AG08395 (cell line): ENCODE measurements at regions not wholly inside any gene's neighbourhood (a gene's known extent, or its start where the extent isn't known, plus 50 kb on each side); places are given as distances from the start of the nearest gene placed in this dataset.
"Not testable (repeated sequence)": the region's sequence is repeated elsewhere in the genome, so short reads cannot be mapped to it uniquely, and the experiment has no call there.

ENCODE experiments used
- DNase-seq: peaks from one replicate; pipeline ENCODE4 v3.0.0; 2012; ENCODE audit warnings: mixed read lengths, low spot score

DNA sequence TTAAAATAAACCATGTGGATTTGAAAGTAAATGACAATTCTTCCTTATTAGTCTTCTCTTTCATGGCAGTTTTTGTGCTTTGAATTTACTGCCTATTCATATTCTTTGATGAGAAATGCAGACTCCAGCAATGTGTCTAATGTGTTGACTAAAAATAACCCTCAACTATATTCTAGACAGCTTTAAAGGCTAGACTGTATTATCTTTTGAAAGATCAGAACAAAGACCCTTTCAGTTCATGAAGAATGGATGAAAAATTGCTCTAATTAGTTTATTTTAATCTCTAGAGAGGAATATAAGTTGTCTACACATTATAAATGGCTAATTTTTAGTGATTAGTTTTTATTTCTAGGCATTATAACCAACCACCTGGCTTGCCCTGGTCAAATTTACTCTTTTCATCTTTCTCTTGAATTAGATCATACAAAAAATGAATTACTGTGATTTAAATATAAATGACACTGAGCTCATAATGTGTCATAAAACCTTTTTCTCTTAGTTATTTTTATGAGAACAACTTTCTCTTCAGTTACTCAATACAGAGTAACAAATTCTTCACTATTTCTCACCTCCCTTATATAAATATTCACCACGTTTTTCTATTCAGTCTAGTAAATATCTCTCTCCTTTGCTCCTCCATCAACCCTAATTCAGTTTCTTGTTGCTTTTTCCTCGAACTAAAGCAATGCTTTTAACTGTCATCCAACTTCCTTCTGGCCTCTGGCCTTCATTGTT lies 428.5 kb upstream of the TMPRSS15 start:
- DNase-seq, result no peak

DNA sequence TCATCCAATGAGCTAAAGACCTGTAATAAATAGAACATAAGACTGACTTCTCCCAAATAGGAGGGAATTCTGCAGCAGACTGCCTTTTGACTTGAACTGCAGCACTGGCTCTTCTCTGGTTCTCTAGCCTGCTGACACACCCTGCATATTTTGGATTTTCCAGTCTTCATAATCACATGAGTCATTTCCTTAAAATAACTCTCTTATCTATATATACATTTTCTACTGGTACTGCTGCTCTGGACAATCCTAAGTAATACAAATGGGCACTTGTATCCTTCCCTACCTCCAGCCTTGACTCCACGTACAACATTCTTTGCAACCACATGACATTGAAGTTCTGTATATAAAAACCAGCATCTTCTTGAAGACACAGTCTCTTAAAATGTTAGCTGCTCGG lies 429.4 kb upstream of the TMPRSS15 start:
- no peak for DNase-seq

DNA sequence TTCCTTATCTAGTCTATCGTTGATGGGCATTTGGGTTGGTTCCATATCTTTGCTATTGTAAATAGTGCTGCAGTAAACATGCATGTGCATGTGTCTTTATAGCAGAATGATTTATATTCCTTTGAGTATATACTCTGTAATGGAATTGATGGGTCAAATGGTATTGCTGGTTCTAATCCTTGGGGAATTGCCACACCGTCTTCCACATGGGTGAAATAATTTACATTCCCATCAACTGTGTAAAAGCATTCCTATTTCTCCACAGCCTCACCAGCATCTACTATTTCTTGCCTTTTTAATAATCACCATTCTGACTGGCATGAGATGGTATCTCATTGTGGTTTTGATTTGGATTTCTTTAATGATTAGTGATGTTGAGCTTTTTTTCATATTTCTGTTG lies 430.5 kb upstream of the TMPRSS15 start:
- DNase-seq, result not testable (repeated sequence)

DNA sequence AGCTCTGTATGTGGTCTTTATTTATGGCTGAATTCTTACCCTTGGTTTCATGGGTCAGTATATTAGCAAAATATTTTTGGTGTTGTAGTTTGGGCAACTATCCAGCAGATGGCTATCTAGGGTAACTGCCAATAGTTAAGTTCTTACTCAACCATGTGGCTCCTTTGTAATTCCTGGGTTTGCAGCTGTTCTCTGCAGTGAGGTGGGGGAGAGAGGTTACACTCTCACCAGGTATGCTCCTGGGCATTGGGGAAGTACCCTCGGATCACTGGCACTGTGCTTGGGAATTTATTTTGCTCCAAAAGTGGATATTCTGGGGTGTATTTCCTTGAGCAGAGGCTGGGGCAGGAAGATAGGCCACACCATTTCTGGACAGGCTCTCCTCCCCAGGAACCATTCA lies 436.7 kb upstream of the TMPRSS15 start:
- no peak for DNase-seq

DNA sequence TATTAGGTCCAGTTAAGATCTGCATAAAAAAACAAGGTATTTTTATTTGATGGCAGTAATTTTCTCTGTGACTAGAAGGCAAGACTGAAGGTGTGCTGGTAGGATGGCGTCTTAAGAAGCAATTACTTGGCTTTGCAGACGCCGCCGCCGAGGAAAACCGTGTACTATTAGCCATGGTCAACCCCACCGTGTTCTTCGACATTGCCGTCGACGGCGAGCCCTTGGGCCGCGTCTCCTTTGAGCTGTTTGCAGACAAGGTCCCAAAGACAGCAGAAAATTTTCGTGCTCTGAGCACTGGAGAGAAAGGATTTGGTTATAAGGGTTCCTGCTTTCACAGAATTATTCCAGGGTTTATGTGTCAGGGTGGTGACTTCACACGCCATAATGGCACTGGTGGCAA lies 454.0 kb upstream of the TMPRSS15 start:
- not testable (repeated sequence) for DNase-seq

DNA sequence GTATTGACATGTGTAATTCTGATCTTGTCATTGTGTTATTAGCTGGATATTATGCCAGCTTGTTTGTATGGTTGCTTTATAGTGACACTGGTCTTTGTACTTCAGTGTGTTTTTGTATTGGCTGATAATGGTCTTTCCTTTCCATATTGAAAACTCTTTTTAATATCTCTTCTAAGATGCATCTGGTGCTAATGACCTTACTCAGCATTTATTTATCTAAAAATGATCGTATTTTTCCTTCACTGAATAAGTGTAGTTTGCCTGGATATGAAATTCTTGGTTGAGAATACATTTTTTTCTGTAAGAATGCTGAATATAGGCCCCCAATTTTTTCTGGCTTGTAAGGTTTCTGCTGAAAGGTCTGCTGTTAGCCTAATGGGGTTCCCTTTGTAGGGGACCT lies 465.5 kb upstream of the TMPRSS15 start:
- DNase-seq, result no peak

DNA sequence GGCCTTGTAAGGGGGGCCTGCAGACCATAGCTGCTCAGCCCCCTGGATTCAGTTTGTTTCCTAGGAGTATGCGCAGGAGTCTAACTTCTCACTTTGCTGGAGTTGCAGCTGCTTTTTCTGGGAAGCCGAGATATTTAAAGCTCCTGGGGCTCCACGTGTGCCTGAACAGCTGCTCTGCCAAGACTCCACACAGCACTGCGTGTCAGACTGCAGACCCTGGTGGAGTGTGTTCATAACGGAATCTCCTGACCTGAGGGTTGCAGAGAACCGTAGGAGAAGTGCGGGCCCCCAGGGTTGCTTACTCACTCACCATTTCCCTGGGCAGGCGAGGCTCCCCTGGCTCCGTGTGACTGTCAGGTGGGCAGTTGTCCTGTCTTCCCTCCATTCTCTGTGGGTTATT lies 474.3 kb upstream of the TMPRSS15 start:
- DNase-seq, result no peak

DNA sequence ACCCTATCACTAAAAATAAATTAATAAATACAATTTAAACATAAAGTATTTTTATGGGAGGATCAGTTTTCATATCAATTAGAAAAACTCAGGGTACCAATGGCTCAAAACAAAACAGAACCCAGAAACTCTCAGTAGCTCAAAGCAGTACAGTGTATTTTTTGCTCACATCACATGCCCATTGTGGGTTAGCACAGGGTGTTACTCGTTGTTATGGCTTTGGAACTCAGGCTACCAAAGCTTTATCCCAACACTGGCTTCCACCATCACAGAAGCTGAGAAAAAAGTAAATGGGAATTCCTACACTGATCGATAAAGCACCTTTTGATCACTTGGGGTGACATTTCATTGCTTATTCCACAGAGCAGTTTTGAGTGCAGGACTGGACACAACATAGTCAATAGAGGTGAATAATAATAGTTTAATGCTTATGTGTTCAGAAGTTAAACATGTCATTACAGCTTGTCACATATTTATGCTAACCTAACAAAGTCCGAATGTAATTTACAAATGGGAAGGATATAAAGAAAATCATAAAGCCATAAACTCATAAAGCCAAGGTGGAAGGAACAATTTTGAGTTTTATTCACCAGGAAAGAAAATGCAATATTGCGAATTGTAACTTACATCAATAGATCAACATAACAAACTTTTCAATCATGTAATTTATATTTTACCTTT lies 484.5 kb upstream of the TMPRSS15 start:
- DNase-seq, result no peak

DNA sequence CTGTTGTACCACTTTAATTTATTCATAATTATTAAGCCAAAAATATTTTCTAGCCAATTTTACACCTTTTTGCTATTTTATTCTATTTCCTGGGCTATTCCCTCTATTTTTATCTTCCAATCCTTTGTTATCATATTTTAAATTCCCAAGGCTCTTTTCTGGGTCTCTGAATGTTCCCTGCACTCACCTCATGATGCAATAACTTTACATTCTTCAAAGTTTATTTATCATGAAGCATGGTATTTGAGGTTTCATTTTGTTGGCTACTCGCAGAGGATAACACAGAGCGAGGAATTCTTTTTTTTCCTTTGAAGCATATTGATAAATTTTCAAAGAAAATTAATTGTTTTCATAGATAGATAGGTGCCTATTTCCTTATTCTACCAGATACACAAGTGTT lies 489.8 kb upstream of the TMPRSS15 start:
- DNase-seq, result no peak

DNA sequence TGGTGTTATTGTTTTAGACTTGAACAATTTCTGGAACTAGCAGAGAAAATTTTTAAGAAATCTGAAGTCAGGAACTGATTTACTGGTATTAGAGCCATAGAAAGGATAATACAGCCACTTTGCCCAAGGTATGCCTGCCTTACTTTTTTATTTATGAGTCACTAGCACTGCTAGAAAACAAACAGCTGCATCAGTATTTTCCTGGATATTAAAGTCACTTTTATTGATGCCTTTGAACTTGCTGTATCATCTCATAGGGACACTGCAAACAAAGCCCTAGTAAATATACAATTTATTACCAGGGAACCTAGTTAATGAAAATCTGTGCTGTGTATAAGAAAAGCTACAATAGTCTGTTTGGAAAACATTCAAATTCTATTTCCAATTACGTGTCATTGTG lies 490.8 kb upstream of the TMPRSS15 start:
- DNase-seq, result no peak

DNA sequence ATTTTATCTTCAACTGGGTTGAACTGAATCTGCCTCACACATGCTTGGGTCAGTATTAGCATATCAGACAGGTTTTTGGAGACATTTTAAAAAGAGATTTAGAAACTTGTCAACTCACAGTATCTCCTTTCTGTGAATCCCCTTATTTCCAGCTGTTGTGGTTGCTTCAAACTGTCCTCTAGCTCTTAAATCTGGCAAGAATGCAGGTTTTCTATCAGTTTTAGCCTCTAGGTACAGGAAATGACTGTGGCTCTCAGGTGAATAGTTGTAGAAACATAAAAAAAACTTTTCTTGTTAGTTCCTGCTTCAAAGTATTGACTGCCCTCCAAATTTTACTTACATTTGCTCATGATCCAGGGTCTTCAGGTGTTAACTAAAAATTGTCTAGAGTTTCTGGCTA lies 495.7 kb upstream of the TMPRSS15 start:
- DNase-seq, result no peak

DNA sequence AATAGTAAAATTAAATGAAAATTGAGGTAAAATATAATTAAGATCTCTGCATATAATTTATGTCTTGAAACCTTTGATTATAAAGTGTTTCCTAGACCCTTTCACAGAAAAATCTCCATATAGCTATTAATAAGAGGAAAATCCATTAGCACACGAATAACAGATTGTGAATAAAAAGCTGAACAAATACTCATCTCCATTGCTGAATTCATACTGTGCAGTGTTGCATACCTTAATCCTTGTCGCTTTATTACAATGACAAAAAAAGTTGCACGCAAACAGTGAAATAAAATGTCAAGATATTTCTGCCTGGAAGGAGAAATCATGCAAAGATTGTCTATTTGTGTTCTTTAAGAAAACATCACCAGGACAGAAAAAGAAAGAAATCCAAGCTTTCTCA lies 499.1 kb upstream of the TMPRSS15 start:
- DNase-seq, result no peak

DNA sequence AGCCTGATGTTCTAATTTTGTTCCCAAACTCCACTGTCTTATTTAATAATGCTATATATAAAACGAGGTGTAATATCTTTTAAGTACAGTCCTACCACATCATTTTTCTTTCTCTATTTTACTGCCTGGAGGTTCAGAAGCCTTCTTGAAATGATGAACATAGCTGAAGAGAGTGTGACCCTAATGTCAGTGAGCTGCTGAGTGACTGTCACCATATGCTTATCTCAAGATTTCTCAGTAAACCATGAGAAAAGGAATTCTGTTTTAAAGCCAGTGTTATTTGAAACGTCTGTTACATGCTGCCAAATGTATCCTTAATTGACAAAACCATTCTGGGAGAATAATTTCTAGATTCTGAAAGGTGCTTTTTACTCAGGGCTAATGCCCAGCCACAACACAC lies 503.5 kb upstream of the TMPRSS15 start:
- no peak for DNase-seq

DNA sequence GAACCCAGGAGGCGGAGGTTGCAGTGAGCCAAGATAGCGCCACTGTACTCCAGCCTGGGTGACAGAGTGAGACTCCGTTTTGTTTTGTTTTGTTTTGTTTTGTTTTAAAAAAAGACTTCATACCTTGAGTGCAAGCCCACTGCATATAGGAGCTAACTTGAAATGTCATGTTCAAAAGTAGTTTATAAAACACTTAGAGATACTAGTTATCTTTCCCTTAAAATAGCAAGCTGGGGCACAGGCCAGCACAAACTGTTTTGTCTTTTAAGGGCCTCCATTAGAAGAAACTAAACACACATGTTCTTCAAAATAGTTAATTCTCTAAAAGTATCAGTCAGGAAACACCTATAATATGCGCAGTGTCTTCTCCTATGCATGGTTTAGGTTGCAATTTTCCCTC lies 505.1 kb upstream of the TMPRSS15 start:
- no peak for DNase-seq

DNA sequence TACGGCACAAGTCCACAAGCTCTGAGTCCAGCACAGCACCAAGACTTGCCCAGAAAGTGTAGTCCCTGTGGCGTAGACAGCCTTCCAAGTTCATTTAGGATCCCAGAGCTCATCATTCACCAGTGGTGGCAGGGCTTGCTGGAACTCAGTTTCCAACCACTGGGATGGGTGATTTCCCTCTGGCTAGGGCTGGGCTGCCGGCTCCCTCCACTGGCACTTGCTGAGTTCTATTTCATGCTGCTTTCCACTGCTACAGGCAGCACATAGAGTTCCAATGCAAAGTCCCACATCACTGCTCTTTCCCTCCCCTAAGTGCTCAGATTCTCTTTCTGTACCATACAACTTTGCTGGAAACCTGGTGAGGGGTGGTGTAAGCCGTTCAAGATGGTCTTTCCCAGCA lies 510.3 kb upstream of the TMPRSS15 start:
- DNase-seq, result no peak

DNA sequence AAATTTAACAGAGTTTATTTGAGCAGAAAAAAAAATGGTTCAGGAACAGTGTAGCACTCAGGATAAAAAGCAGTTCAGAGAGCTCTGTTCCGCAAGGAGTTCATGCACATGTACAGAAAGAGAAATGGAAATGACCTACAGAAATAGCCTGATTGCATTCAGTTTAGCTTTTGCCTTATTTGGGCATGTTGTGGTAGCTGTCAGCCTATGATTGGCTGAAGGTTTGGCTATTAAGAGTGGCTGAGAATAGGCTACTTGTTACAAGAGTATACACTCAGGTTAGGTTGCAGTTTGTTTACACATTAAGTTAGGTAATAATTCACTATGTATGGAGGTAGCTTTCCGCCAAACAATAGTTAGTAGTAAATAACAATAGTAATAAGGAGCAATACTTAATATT lies 511.0 kb upstream of the TMPRSS15 start:
- DNase-seq, result no peak

DNA sequence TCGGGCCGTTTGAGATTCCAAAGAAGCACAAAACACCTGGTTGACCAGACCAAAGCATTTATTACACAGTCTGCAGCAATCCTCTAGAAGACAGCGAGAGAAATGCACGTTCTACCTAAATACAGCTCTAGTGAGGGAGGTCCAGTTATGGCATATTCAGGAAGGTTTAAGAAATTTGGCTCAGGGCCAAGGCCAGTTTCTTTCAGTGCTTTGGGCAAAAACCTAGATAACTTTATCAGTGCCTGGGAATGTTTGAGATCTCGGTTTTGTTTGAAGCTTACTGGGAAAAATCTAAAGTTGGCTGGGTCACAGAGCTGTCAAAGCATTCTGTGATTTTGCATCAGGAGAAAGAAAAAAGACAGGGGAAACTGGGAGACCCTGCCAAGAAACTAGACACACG lies 514.0 kb upstream of the TMPRSS15 start:
- no peak for DNase-seq

DNA sequence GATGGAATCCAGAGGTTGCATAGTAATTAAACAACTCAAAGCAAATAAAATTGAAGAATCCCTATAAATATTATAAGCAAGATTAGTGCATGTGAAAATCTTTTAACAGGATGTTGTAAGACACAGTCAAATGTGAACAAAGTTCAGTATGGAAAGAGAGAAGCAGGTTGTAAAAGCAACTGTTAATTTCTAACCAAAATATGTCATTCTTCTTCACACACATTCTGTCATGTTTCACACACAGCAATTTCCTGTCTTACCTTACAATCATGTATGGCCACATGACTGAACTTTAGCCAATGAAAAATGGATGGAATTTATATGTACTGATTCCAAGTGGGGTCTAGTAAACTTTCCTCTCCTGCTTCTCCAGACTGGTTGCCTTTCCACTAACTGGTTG lies 527.7 kb upstream of the TMPRSS15 start:
- no peak for DNase-seq

DNA sequence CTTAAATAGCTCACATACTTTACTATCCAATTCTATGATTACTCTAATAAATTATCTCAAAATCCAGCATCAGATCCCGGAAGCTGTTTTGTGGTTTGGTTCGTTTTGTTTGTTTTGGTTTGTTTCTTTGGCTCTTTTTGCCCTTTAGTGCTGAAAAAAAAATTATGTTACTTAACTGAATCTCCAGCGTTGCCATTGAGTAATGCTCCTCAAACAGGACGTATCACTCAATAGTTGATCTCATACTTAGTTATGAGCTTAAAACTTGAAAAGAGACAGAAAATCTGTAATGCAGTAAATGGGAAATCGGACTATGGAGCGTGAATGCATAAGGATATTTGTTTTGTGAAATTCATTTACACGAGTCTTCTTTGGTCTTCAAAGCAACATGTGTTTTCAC lies 533.8 kb upstream of the TMPRSS15 start:
- no peak for DNase-seq

DNA sequence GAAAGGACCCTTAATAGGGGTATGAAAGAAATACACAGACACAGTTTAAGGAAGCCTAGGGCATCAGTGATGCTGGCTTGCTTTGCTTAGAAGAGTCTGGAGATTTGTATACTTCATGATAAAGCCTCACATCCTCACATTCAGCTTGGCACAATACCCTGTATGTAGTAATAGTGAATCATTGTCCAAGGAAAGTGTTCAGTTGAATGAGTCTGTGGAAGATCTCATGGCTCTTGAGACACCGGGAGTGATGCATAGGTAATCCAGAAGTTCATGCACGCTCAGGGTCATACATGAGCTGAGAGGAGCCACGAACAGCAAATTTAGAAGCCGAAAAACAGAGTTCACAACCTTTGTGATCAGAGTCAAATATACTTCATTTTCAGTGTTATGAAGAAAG lies 537.2 kb upstream of the TMPRSS15 start:
- DNase-seq, result no peak

DNA sequence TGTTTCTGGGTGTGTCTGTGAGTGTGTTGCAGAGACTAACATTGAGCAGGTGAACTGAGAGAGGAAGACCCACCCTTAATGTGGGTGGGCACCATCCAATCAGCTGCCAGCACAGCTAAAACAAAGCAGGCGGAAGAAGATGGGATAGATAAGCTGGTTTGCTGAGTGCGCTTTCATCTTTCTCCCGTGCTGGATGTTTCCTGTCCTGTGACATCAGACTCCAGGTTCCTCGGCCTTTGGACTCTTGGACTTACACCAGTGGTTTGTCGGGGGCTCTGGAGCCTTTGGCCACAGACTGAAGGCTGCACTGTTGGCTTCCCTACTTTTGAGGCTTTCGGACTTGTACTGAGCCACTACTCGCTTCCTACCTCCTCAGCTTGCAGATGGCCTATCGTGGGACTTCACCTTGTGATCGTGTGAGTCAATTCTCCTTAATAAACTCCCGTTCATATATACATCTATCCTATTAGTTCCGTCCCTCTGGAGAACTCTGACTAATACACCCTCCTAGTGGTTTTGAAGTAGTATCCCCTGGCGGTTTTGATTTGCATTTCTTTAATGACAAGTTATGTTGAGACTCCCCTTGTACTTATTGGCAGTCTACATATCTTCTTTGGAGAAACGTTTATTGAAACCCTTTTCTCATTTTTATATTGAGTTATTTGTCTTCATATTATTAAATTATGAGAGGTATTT lies 546.6 kb upstream of the TMPRSS15 start:
- DNase-seq, result no peak

DNA sequence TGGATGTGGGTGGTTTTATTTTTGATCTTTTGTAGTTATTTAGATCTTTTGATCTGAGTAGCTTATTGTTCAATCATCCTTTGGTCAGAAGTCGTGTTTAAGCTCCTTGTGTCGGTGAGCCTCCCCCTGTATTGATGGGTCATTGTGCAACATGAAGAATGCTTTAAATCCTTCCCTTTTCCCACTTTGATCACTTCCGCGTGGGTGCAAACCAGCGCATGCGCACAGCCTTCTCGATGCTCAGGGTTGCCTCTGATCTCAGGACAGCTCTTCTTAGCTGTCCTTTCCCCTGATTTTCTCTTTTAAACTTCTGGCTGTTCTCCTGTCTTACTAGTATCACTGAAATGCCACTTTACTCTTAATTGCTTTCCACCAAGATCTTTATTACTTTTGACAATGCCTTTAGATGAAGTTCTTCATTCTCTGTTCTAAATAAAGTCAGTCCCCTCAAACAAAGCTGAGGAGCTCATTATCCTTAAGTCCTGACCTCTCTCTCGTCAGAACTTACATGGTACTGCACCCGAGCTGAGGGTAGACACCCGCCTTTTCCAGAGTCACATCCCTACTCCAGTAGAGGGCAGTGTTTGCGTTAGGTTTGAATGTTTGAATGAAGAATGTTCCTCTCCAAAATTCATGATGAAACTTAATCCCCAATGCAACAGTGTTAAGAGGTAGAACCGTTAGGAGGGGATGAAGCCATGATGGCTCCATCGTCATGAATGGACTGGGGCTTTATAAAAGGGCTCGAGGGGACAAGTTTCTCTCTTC lies 547.9 kb upstream of the TMPRSS15 start:
- DNase-seq, result no peak

DNA sequence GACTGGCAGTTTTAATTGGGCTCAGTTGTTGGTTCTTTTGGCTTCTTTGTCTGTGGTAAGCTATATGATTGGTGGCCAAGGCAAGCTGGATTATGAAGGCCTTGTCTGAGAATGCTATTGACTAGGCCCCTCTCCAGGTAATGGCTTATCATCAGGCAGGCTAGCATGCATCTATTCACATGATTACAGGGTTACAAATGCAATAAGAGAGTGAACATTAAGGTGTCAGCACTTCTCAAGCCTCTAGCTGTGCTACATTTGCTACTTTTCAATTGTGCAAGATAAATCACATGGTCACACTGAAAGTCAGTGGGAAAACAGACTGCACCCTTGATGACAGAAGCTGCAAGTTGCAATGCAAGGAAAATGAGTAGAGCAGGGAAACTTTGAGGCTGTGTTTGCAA lies 550.9 kb upstream of the TMPRSS15 start:
- no peak for DNase-seq
